Gastroesophageal sphincter (tissue), 4 donors: ENCODE measurements at regions not wholly inside any gene's neighbourhood (a gene's known extent, or its start where the extent isn't known, plus 50 kb on each side); places are given as distances from the start of the nearest gene placed in this dataset.

ENCODE experiments used
- ATAC-seq: fragments of 150-250 bp; one replicate; pipeline ENCODE4 v1.9.1; 2016; ENCODE audit warnings: mild to moderate bottlenecking, moderate library complexity
- H3K27ac ChIP-seq, 4 donors: fragments of 200-600 bp; sonication (generic) in 3 of 4; 1 replicate in 3 of 4; 2 replicates in 1 of 4; pipeline ENCODE4 v1.5.1; 2016 to 2019
- H3K27me3 ChIP-seq: fragments of 200-600 bp; sonication (generic); one replicate; pipeline ENCODE4 v1.5.1; 2019
- H3K36me3 ChIP-seq, 2 donors: fragments of 200-600 bp; sonication (generic); one replicate each; pipeline ENCODE4 v1.5.1; 2019; ENCODE audit warnings: control low read depth in 1 of 2
- H3K4me1 ChIP-seq, 3 donors: fragments of 200-600 bp; sonication (generic); 1 replicate in 2 of 3; 2 replicates in 1 of 3; pipeline ENCODE4 v1.5.1; 2016 to 2019; ENCODE audit warnings: control low read depth in 2 of 3
- H3K4me3 ChIP-seq, 2 donors: fragments of 200-600 bp; sonication (generic); one replicate each; pipeline ENCODE4 v1.5.1; 2019; ENCODE audit warnings: mild to moderate bottlenecking in 1 of 2, moderate library complexity in 1 of 2
- H3K9me3 ChIP-seq, 3 donors: fragments of 200-600 bp; sonication (generic); one replicate each; pipeline ENCODE4 v1.5.1; 2017 to 2019; ENCODE audit warnings: control low read depth in 2 of 3
- CTCF ChIP-seq, 4 experiments: fragments of 200-600 bp in 2 of 4; fragments of 450-650 bp in 2 of 4; sonication (generic) in 1 of 4; IDR thresholded peaks; one replicate each; pipeline ENCODE4 v1.5.1; 2017 to 2019; ENCODE audit warnings: antibody characterized with exemption in 4 of 4, mild to moderate bottlenecking in 2 of 4, moderate library complexity in 2 of 4
- EP300 ChIP-seq: sonication (generic); formaldehyde crosslinking; IDR thresholded peaks from one replicate; pipeline ENCODE4 v1.6.1; 2017; ENCODE audit warnings: antibody characterized with exemption, mild to moderate bottlenecking
- POLR2A ChIP-seq, 2 donors: fragments of 450-650 bp; IDR thresholded peaks; one replicate each; pipeline ENCODE4 v1.6.1; 2017; ENCODE audit warnings: antibody characterized with exemption in 2 of 2, mild to moderate bottlenecking in 2 of 2, moderate library complexity in 1 of 2
- POLR2AphosphoS5 ChIP-seq: sonication (generic); formaldehyde crosslinking; IDR thresholded peaks from one replicate; pipeline ENCODE4 v1.6.1; 2017; ENCODE audit warnings: antibody characterized with exemption
- WGBS, 2 donors: methylation state at CpG; one replicate each; pipeline ENCODE4 v1.1.5; 2018; ENCODE audit warnings: low coverage in 1 of 2; 5-methylcytosine and 5-hydroxymethylcytosine counted together

- H3K9me3 ChIP-seq = peaks cover 0 to 4% (median 0%) of the 10 kb centered on the region in 3 donors
- WGBS, 2 donors = 72 to 89% methylated on average over 3 to 9 of the region's 9 CpGs
- TF ChIP-seq POLR2AphosphoS5 (no peak), EP300 (no peak)
- H3K4me3 ChIP-seq = no peak overlapping the region
- no peak for ATAC-seq
- no peaks in the 10 kb centered on the region for H3K36me3 ChIP-seq
- H3K27ac ChIP-seq = no peak overlapping the region
- H3K4me1 ChIP-seq = no peaks in the 10 kb centered on the region
- no peaks in the 10 kb centered on the region for H3K27me3 ChIP-seq
Measured at GRCh38 chr12:126843915-126844669, 1422.9 kb upstream of the TMEM132C start.

GRCh38 chr12:126847005-126847629, 1419.9 kb upstream of the TMEM132C start:
- TF ChIP-seq POLR2AphosphoS5 (no peak), POLR2A (IDR thresholded peaks at IDR 0.05) (no peak), EP300 (no peak), CTCF (IDR thresholded peaks at IDR 0.05) (no peak)
- WGBS, 2 donors = 40 to 60% methylated on average over 5 of the region's 5 CpGs

GRCh38 chr12:126855768-126856167, 1411.2 kb upstream of the TMEM132C start:
- TF ChIP-seq EP300 (no peak), CTCF (IDR thresholded peaks at IDR 0.05) (no peak), POLR2AphosphoS5 (no peak)
- peak; percentile 28 for ATAC-seq
- Histone ChIP-seq H3K4me1 (no peaks in the 10 kb centered on the region), H3K4me3 (no peak overlapping the region), H3K36me3 (no peaks in the 10 kb centered on the region), H3K9me3 (no peaks in the 10 kb centered on the region), H3K27ac (no peak overlapping the region), H3K27me3 (no peaks in the 10 kb centered on the region)

More at GRCh38 chr12:126847005-126847629, 1419.9 kb upstream of the TMEM132C start:
- Histone ChIP-seq H3K4me1 (no peaks in the 10 kb centered on the region), H3K36me3 (no peaks in the 10 kb centered on the region), H3K27ac (no peak overlapping the region), H3K9me3 (no peaks in the 10 kb centered on the region), H3K27me3 (no peaks in the 10 kb centered on the region), H3K4me3 (no peak overlapping the region)
- ATAC-seq = no peak

GRCh38 chr12:126856958-126857357, 1410.0 kb upstream of the TMEM132C start:
- Histone ChIP-seq H3K27ac (no peak overlapping the region), H3K4me1 (no peaks in the 10 kb centered on the region), H3K4me3 (no peak overlapping the region), H3K9me3 (no peaks in the 10 kb centered on the region), H3K36me3 (no peaks in the 10 kb centered on the region), H3K27me3 (no peaks in the 10 kb centered on the region)
- no peak for TF ChIP-seq POLR2A (IDR thresholded peaks at IDR 0.05)
- TF ChIP-seq POLR2AphosphoS5 = no peak
- no peak for TF ChIP-seq CTCF (IDR thresholded peaks at IDR 0.05)
- TF ChIP-seq EP300 = no peak
- 86% methylated on average over 1 of the region's 2 CpGs; no CpG with 5 or more reads in 1 of the 2 donors for WGBS, 2 donors
- no peak for ATAC-seq

GRCh38 chr12:126858560-126858959, 1408.4 kb upstream of the TMEM132C start:
- no peak for ATAC-seq
- TF ChIP-seq CTCF (IDR thresholded peaks at IDR 0.05) (no peak), POLR2AphosphoS5 (no peak), EP300 (no peak), POLR2A (IDR thresholded peaks at IDR 0.05) (no peak)
- no peak overlapping the region for H3K4me3 ChIP-seq
- no peak overlapping the region for H3K27ac ChIP-seq
- H3K36me3 ChIP-seq = no peaks in the 10 kb centered on the region
- no peaks in the 10 kb centered on the region for H3K9me3 ChIP-seq
- 53 to 60% methylated on average over 3 of the region's 3 CpGs for WGBS, 2 donors
- no peaks in the 10 kb centered on the region for H3K27me3 ChIP-seq
- H3K4me1 ChIP-seq = no peaks in the 10 kb centered on the region
